Endometrium (tissue), 2 donors: ENCODE measurements at regions not wholly inside any gene's neighbourhood (a gene's known extent, or its start where the extent isn't known, plus 50 kb on each side); places are given as distances from the start of the nearest gene placed in this dataset.

Experiments
- FAIRE-seq: peaks from 2 replicates; lab custom pipeline; 2012; peaks lifted over from hg19 to GRCh38; lab: Jason Lieb, UNC
- donor health status: control.
- donor health status: control.

GRCh38 chr2:7943446-7943845 is 738.4 kb upstream of the ID2 start:
- no peak for FAIRE-seq

- FAIRE-seq, result no peak
Measured at GRCh38 chr2:7945026-7945425, 736.8 kb upstream of the ID2 start.

GRCh38 chr2:7950035-7950612 is 731.7 kb upstream of the ID2 start:
- no peak for FAIRE-seq

- no peak for FAIRE-seq
Measured at GRCh38 chr2:7951001-7951400, 730.9 kb upstream of the ID2 start.

GRCh38 chr2:7951490-7951889 is 730.4 kb upstream of the ID2 start:
- no peak for FAIRE-seq

- no peak for FAIRE-seq
Measured at GRCh38 chr2:7952046-7952745, 729.7 kb upstream of the ID2 start.

GRCh38 chr2:7953195-7953594 is 728.7 kb upstream of the ID2 start:
- no peak for FAIRE-seq

GRCh38 chr2:7954234-7954633 is 727.6 kb upstream of the ID2 start:
- no peak for FAIRE-seq

GRCh38 chr2:7956126-7956689 is 725.6 kb upstream of the ID2 start:
- FAIRE-seq, result no peak

GRCh38 chr2:7961550-7961949 is 720.3 kb upstream of the ID2 start:
- FAIRE-seq, result no peak

GRCh38 chr2:7962161-7962560 is 719.7 kb upstream of the ID2 start:
- no peak for FAIRE-seq

- FAIRE-seq, result no peak
Measured at GRCh38 chr2:7963787-7964186, 718.1 kb upstream of the ID2 start.

GRCh38 chr2:7966032-7966431 is 715.8 kb upstream of the ID2 start:
- FAIRE-seq, result no peak

- FAIRE-seq, result no peak
Measured at GRCh38 chr2:7967707-7968405, 714.0 kb upstream of the ID2 start.

GRCh38 chr2:7969756-7970515 is 711.9 kb upstream of the ID2 start:
- FAIRE-seq, result no peak

GRCh38 chr2:7971248-7971647 is 710.6 kb upstream of the ID2 start:
- no peak for FAIRE-seq

GRCh38 chr2:7971841-7972240 is 710.0 kb upstream of the ID2 start:
- FAIRE-seq, result no peak

- no peak for FAIRE-seq
Measured at GRCh38 chr2:7972670-7973069, 709.2 kb upstream of the ID2 start.

- FAIRE-seq, result no peak
Measured at GRCh38 chr2:7973801-7974480, 707.9 kb upstream of the ID2 start.

GRCh38 chr2:7974936-7975335 is 706.9 kb upstream of the ID2 start:
- no peak for FAIRE-seq

GRCh38 chr2:7976206-7976605 is 705.6 kb upstream of the ID2 start:
- no peak for FAIRE-seq

- no peak for FAIRE-seq
Measured at GRCh38 chr2:7977981-7978380, 703.9 kb upstream of the ID2 start.
